GM21825 (cell line): ENCODE measurements at regions not wholly inside any gene's neighbourhood (a gene's known extent, or its start where the extent isn't known, plus 50 kb on each side); places are given as distances from the start of the nearest gene placed in this dataset.

Experiments
- ATAC-seq: cut with Tn5 transposase; IDR thresholded peaks from one replicate; pipeline ENCODE4 v1.9.1; 2021; ENCODE audit warnings: mild to moderate bottlenecking, moderate library complexity; ENCODE audit not compliant: unreplicated experiment

DNA sequence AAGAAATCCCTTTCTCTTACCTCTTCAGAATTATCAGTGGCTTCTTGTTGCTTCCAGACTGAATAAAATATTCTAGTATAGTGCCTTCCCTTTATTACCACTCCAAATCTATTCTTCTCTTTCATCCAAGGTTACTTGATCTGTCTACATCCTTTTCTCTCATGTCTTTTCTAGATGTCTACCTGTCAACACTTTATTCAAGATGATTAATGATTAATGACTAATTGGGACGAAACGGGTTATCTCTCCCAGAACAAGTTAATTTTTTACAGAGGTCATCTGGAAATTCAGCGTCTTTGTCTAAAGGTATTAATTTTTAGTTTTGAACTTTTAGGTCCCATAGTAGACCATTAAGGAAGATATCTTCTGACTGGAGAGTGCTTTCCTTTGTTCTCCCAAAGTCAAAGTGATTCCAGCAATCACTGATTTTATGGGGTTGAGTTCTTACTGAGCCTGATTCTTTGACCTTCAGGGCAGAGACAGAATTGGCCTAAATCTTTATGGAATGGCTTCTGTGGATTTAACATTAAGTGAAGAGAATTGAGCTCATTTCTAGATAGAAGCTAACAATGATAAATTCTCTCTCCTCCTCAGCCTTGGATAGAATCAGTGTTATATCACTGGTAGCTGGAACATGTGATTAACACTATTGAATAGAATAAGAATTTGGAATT, 335.4 kb upstream of the TEX13C start:
- ATAC-seq, result no peak

DNA sequence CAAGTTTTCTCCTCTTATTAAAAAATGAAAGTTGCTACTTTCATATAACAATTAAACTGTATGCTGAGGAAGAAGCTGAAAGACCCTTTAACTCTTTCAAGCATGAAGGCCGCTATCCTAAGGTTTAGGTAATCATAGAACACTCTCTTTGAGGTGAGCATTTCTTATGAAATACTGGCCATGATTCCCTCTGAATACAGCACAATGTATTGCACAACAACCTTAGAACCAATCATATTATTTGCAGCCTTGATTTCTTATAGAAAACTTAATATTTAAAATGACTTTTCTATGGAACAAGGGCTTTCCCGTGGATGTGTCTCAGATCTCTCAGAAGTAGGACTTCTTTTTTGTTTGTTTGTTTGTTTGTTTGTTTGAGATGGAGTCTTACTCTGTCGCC, 333.4 kb upstream of the TEX13C start:
- no peak for ATAC-seq

DNA sequence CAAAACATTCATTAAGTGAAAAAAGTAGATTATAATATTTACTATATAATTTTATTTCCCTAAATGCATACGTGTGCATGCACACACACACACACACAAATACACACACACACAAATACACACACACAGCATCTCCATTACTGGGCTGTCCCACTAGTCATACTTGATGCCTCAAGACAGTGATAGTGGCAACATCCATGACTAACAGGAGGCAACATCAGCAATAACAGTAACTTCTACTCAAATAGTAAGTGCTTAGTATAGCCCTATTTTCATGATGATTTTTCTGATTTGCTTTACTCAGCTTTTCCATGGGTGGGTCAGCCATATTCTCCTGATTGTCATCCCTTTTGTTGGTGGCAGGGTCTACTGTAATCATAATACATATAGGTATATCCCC, 325.9 kb upstream of the TEX13C start:
- ATAC-seq, result no peak

DNA sequence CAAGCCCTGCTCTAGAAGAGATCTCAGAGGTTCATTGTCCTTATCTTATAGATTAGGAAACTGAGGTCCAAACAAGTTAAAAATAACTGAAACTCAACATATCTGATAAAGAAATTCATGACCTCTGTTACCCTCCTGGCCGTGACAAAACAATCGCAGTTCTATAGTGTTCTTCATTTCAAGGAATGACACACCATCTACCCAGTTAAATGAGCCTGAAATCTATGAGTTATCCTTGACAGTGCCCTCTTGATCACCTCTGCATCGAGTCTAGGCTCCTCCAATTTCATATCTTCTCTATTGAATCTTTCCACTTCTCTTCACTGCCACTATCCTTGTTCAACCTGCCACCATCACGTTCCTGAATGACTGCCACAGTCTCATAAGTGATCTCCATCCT, 325.3 kb upstream of the TEX13C start:
- no peak for ATAC-seq

DNA sequence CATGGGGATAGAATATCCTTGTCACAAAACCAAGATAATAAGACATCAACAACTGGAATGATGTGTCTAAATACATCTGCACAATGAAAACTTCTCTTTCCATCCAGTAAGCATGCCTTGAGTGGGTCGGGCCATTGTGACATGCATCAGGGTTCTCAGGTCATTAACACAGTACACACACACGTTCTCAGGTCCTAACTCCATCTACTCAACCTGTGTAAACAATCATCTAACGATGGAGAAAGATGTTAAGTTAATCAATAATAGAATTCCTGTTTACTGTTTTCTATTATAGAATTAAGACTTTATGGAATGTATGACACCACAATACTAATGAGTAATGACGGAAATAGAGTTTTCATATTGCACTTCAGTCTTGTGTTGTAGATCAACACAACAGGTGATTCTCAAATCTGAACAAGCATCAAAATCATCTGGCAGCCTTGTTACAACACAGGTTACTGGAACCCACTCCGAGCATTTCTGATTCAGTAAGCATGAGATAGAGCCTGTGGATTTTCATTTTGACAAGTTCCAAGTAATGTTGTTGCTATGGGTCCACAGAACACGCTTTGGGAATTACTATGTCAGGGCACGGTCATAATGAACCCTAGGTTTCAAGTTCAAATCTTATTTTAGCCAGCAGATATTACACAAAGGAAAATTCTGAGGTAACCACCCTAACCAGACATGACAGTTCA, 315.8 kb upstream of the TEX13C start:
- ATAC-seq, result no peak

DNA sequence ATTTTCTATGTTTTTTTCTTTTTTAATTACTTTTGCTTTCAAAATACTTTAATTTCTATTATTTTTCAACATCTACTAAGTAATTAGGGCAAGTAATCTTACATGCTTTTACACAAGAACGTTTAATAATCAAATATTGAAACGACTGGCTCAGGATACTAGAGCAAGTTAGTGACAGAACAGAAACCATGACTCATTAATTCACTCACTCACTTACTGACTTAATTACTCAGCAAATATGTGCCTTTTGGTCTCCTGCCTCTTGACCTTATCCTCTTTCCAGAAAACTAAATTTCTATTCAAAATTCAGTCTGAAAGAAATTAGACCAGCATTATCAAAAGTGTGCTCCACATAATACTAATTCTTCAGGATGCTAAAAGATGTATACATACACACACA, 314.9 kb upstream of the TEX13C start:
- ATAC-seq, result no peak

DNA sequence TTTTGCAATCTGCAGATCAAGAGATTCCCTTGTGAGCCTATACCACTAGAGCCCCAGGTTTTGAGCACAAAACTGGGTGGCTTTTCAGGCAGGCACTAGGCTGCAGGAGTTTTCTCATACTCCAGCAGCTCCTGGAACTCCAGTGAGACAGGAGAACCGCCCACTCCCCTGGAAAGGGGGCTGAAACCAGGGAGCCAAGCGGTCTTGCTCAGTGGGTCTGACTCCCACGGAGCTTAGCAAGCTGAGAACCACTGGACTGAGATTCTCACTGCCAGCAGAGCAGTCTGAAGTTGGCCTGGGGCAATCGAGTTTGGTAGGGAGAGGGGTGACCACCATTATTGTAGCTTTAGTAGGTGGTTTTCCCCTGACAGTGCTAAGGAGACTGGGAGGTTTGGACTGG, 313.8 kb upstream of the TEX13C start:
- ATAC-seq, result no peak

DNA sequence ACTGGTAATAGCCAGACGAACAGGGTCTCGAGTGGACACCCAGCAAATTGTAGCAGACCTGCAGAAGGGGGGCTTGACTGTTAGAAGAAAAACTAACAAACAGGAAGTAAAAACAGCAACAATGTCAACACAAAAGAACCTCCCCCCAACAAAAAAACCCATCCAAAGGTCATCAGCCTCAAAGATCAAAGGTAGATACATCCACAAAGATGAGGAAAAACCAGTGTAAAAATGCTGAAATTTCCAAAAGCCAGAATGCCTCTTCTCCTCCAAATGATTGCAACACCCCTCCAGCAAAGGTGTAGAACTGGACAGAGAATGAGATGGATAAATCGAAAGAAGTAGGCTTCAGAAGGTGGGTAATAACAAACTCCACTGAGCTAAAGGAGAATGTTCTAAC, 313.0 kb upstream of the TEX13C start:
- no peak for ATAC-seq

DNA sequence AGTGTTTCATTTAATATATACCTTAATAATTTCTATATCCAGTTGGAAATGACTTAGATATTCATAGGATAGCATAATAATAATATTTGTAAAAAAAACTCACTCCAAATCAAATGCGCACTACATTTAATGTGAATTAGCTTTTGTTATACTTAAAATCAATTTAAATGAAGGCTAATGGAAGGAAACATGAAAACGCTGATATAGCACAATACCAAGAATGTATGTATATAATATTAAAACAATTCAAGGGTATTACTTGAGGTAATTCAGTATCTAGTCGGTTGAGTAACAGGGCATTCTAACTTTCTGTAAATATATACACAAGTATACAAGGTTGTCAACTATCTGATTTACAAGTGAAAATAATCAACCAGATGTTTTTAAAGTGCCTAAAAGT, 307.1 kb upstream of the TEX13C start:
- ATAC-seq, result no peak

DNA sequence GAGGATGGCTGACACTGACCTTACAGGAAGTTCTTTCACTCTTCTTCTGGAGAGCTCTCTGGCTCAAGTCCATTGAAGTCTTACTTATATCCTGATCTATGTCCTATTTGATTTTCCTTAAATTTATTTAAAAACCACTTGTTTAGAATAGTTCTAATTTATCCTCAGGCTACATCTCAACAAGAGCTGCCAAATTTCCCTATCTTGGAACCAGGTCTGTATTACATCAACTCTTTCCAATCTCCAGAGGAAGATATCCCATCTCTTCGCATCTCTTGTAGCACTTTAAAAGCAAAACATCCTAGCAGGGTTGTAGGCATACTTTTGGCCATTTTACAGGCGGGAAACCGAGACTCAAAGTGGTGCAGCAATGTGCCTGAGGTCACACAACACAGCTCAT, 290.5 kb upstream of the TEX13C start:
- ATAC-seq, result no peak
